IMR-90 (cell line): ENCODE measurements at regions not wholly inside any gene's neighbourhood (a gene's known extent, or its start where the extent isn't known, plus 50 kb on each side); places are given as distances from the start of the nearest gene placed in this dataset.

Source experiments
- ATAC-seq: fragments of 200-7000 bp; cut with Tn5 transposase; 2 replicates; pipeline ENCODE4 v1.9.1; 2020; ENCODE audit warnings: low read depth, mild to moderate bottlenecking, moderate library complexity
- BruUV-seq: library from RNA; stranded (reverse); fragments of 400-500 nt; replicated peaks from 2 replicates; lab custom pipeline; 2021; lab: Mats Ljungman, UMichigan
- CTCF ChIA-PET: fragments of 300-600 bp; formaldehyde crosslinking; extraction: SDS; loops from one replicate; lab custom pipeline; 2021; ENCODE audit warnings: antibody characterized with exemption; lab: Yijun Ruan, JAX
- POLR2A ChIA-PET: fragments of 300-600 bp; sonication (Branson Sonifier 250); formaldehyde crosslinking; loops from one replicate; lab custom pipeline; 2022; ENCODE audit warnings: antibody characterized with exemption; ENCODE audit not compliant: unreplicated experiment; lab: Charles Lee
- DNase-seq: peaks from one replicate; pipeline ENCODE4 v3.0.0; 2013
- H2AFZ ChIP-seq: replicated peaks from 2 replicates; pipeline ENCODE3; 2013; ENCODE audit warnings: low read length, mild to moderate bottlenecking; ENCODE audit not compliant: poor library complexity
- H2AK5ac ChIP-seq: 2 replicates; pipeline ENCODE4 v1.6.1; 2013; ENCODE audit warnings: low read depth, low read length, inconsistent platforms
- H2AK9ac ChIP-seq: replicated peaks from 2 replicates; pipeline ENCODE3; 2013; ENCODE audit warnings: mild to moderate bottlenecking, low read depth, low read length, moderate library complexity; ENCODE audit not compliant: poor library complexity
- H2BK120ac ChIP-seq: 2 replicates; pipeline ENCODE4 v1.6.1; 2013; ENCODE audit warnings: low read depth, low read length, inconsistent platforms
- H2BK15ac ChIP-seq: 3 replicates; pipeline ENCODE4 v1.6.1; 2013; ENCODE audit warnings: low read depth, low read length, inconsistent platforms
- H2BK20ac ChIP-seq: 2 replicates; pipeline ENCODE4 v1.6.1; 2013; ENCODE audit warnings: low read depth, mild to moderate bottlenecking, inconsistent platforms, low read length, moderate library complexity
- H2BK5ac ChIP-seq: 2 replicates; pipeline ENCODE4 v1.6.1; 2013; ENCODE audit warnings: mild to moderate bottlenecking, low read depth, low read length, inconsistent platforms; ENCODE audit not compliant: poor library complexity, severe bottlenecking
- H3K14ac ChIP-seq: replicated peaks from 2 replicates; pipeline ENCODE4 v1.6.1; 2013; ENCODE audit warnings: low read depth, low read length, inconsistent platforms
- H3K18ac ChIP-seq: 2 replicates; pipeline ENCODE4 v1.6.1; 2013; ENCODE audit warnings: low read depth, low read length, control low read depth
- H3K23ac ChIP-seq: 2 replicates; pipeline ENCODE4 v1.6.1; 2013; ENCODE audit warnings: low read depth, low read length, inconsistent platforms
- H3K27ac ChIP-seq: 2 replicates; pipeline ENCODE4 v1.5.1; 2013; ENCODE audit warnings: mild to moderate bottlenecking, control low read depth, low read length; ENCODE audit not compliant: insufficient read depth
- H3K27me3 ChIP-seq: 2 replicates; pipeline ENCODE4 v1.6.1; 2013; ENCODE audit warnings: low read length; ENCODE audit not compliant: control insufficient read depth, insufficient read depth
- H3K36me3 ChIP-seq: 2 replicates; pipeline ENCODE4 v1.6.1; 2013; ENCODE audit warnings: low read length, mixed read lengths; ENCODE audit not compliant: control insufficient read depth, insufficient read depth
- H3K4ac ChIP-seq: 2 replicates; pipeline ENCODE4 v1.6.1; 2013; ENCODE audit warnings: low read depth, low read length, inconsistent platforms
- H3K4me1 ChIP-seq: 2 replicates; pipeline ENCODE4 v1.6.1; 2013; ENCODE audit warnings: low read length, mixed read lengths; ENCODE audit not compliant: control insufficient read depth, insufficient read depth
- H3K4me2 ChIP-seq: 2 replicates; pipeline ENCODE4 v1.6.1; 2013; ENCODE audit warnings: low read depth, mild to moderate bottlenecking, control low read depth, low read length, moderate library complexity
- H3K4me3 ChIP-seq: 2 replicates; pipeline ENCODE4 v1.5.1; 2013; ENCODE audit warnings: low read depth, mild to moderate bottlenecking, control low read depth, low read length, moderate library complexity; ENCODE audit not compliant: insufficient read depth
- H3K56ac ChIP-seq: 2 replicates; pipeline ENCODE4 v1.6.1; 2013; ENCODE audit warnings: low read length, inconsistent platforms; ENCODE audit not compliant: insufficient read depth; ENCODE audit errors: extremely low read depth
- H3K79me1 ChIP-seq, 2 experiments: 2 replicates each; pipeline ENCODE4 v1.6.1; 2013; ENCODE audit warnings: low read length in 2 of 2, inconsistent platforms in 1 of 2, low read depth in 1 of 2
- H3K9ac ChIP-seq: 2 replicates; pipeline ENCODE4 v1.6.1; 2013; ENCODE audit warnings: low read depth, low read length, control low read depth
- H3K9me1 ChIP-seq: 2 replicates; pipeline ENCODE4 v1.6.1; 2013; ENCODE audit warnings: low read length, inconsistent platforms; ENCODE audit not compliant: insufficient read depth
- H3K9me3 ChIP-seq: 2 replicates; pipeline ENCODE4 v1.6.1; 2013; ENCODE audit warnings: low read length; ENCODE audit not compliant: control insufficient read depth, insufficient read depth
- H4K20me1 ChIP-seq: 2 replicates; pipeline ENCODE4 v1.6.1; 2013; ENCODE audit warnings: low read length, inconsistent platforms; ENCODE audit not compliant: insufficient read depth
- H4K5ac ChIP-seq: 2 replicates; pipeline ENCODE4 v1.6.1; 2013; ENCODE audit warnings: mild to moderate bottlenecking, low read depth, low read length, control low read depth
- H4K8ac ChIP-seq, 2 experiments: 2 replicates each; pipeline ENCODE4 v1.6.1; 2013; ENCODE audit warnings: low read depth in 2 of 2, low read length in 2 of 2, control low read depth in 1 of 2, inconsistent platforms in 1 of 2
- H4K91ac ChIP-seq: 2 replicates; pipeline ENCODE4 v1.6.1; 2013; ENCODE audit warnings: low read depth, low read length, inconsistent platforms; ENCODE audit not compliant: insufficient read depth
- MXI1 ChIP-seq: IDR thresholded peaks from 2 replicates; pipeline ENCODE4 v1.6.1; 2012; ENCODE audit warnings: low read depth, mild to moderate bottlenecking, low read length, moderate library complexity, borderline replicate concordance
- NFE2L2 ChIP-seq: fragments of 150-350 bp; IDR thresholded peaks from 2 replicates; pipeline ENCODE4 v1.6.1; 2016; ENCODE audit warnings: low read depth, mild to moderate bottlenecking, low read length
- USF2 ChIP-seq: fragments of 150-350 bp; IDR thresholded peaks from 2 replicates; pipeline ENCODE4 v1.6.1; 2017; ENCODE audit warnings: mild to moderate bottlenecking, antibody characterized with exemption, low read length, low read depth
- WGBS, 2 experiments: methylation state at CpG; one replicate each; pipeline versions ENCODE4 v1.1.5 to v1.1.7; 2013; ENCODE audit warnings: missing lambda C conversion rate in 2 of 2; ENCODE audit not compliant: insufficient read length in 1 of 2; ENCODE audit errors: extremely low coverage in 2 of 2; 5-methylcytosine and 5-hydroxymethylcytosine counted together
- dilution Hi-C: fragments of 300-500 bp; cut with HindIII; formaldehyde crosslinking; loops from one replicate; pipeline ENCODE4 v1.14.3; 2018; ENCODE audit warnings: low sequenced_read_pairs; ENCODE audit not compliant: unreplicated experiment
- in situ Hi-C: fragments of 300-500 bp; cut with MboI; formaldehyde crosslinking; loops from 3 replicates; pipeline ENCODE4 v1.14.3; 2019; ENCODE audit warnings: low sequenced_read_pairs, inconsistent platforms, mixed read lengths
- intact Hi-C: fragments of 100-400 bp; cut with micrococcal nuclease; formaldehyde crosslinking; loops from 2 replicates; pipeline ENCODE4 v1.10.0; 2022

- TF ChIP-seq NFE2L2 (no peak), MXI1 (no peak), USF2 (no peak)
Observed at GRCh38 chr16:9378876-9379275, 287.4 kb downstream of the HAPSTR1 start.

More at GRCh38 chr16:9378876-9379275, 287.4 kb downstream of the HAPSTR1 start:
- H2AK9ac ChIP-seq, result no peak overlapping the region
- H3K23ac ChIP-seq, result no peak overlapping the region
- no peaks in the 10 kb centered on the region for H3K27me3 ChIP-seq
- in situ Hi-C loops, result no loop called here
- no peak overlapping the region for H4K91ac ChIP-seq
- DNase-seq (no peak), ATAC-seq (no peak)
- no peak overlapping the region for H3K9ac ChIP-seq
- no peak overlapping the region for H2BK5ac ChIP-seq
- H4K20me1 ChIP-seq, result no peaks in the 10 kb centered on the region
- H3K27ac ChIP-seq, result no peak overlapping the region
- ChIA-PET CTCF (no interaction called here), POLR2A (no interaction called here)
- H3K18ac ChIP-seq, result no peak overlapping the region
- H3K9me3 ChIP-seq, result peaks cover 11% of the 10 kb centered on the region
- intact Hi-C loops, result no loop called here
- BruUV-seq, result no TSS peak
- no peak overlapping the region for H2BK120ac ChIP-seq
- H3K4me1 ChIP-seq, result no peaks in the 10 kb centered on the region
- H3K79me1 ChIP-seq, result no peaks in the 10 kb centered on the region
- no peak overlapping the region for H2BK15ac ChIP-seq
- H3K4me2 ChIP-seq, result no peak overlapping the region
- H3K9me1 ChIP-seq, result no peaks in the 10 kb centered on the region
- H3K14ac ChIP-seq, result no peak overlapping the region
- H3K4ac ChIP-seq, result no peak overlapping the region
- WGBS, 2 experiments, result no CpG with 5 or more reads among the region's 5 CpGs
- no peaks in the 10 kb centered on the region for H3K36me3 ChIP-seq
- no peak overlapping the region for H3K56ac ChIP-seq
- no peak overlapping the region for H2AK5ac ChIP-seq
- no peak overlapping the region for H4K5ac ChIP-seq
- H4K8ac ChIP-seq, result no peak overlapping the region
- no peak overlapping the region for H2AFZ ChIP-seq
- no peak overlapping the region for H3K4me3 ChIP-seq
- dilution Hi-C loops, result no loop called here
- H2BK20ac ChIP-seq, result no peak overlapping the region
